ENCODE measurements at regions not wholly inside any gene's neighbourhood (a gene's known extent, or its start where the extent isn't known, plus 50 kb on each side); places are given as distances from the start of the nearest gene placed in this dataset.

- DNase-seq (ENCODE audit: low read depth): no peak
- TF ChIP-seq CTCF (IDR thresholded peaks at IDR 0.05; ENCODE audit: low read depth, low read length, missing control alignments): no peak
- H3K4me3 ChIP-seq (ENCODE audit: low read depth, low read length): no peak overlapping the region
These were observed 203.1 kb upstream of the C14orf180 start for GRCh38 chr14:104376202-104377140.

- no peak for DNase-seq (ENCODE audit: low read depth)
- no peak overlapping the region for H3K4me3 ChIP-seq (ENCODE audit: low read depth, low read length)
- TF ChIP-seq CTCF (IDR thresholded peaks at IDR 0.05; ENCODE audit: low read depth, low read length, missing control alignments): no peak
These were observed 202.3 kb upstream of the C14orf180 start for GRCh38 chr14:104377256-104377655.

GRCh38 chr14:104378698-104379113 is 200.9 kb upstream of the C14orf180 start:
- H3K4me3 ChIP-seq (ENCODE audit: low read depth, low read length): no peak overlapping the region
- TF ChIP-seq CTCF (IDR thresholded peaks at IDR 0.05; ENCODE audit: low read depth, low read length, missing control alignments): no peak
- no peak for DNase-seq (ENCODE audit: low read depth)

- DNase-seq (ENCODE audit: low read depth): no peak
- no peak overlapping the region for H3K4me3 ChIP-seq (ENCODE audit: low read depth, low read length)
- no peak for TF ChIP-seq CTCF (IDR thresholded peaks at IDR 0.05; ENCODE audit: low read depth, low read length, missing control alignments)
These were observed 197.0 kb upstream of the C14orf180 start for GRCh38 chr14:104382361-104383087.

GRCh38 chr14:104383088-104383995 is 196.2 kb upstream of the C14orf180 start:
- no peak overlapping the region for H3K4me3 ChIP-seq (ENCODE audit: low read depth, low read length)
- DNase-seq (ENCODE audit: low read depth): no peak
- TF ChIP-seq CTCF (IDR thresholded peaks at IDR 0.05; ENCODE audit: low read depth, low read length, missing control alignments): no peak

GRCh38 chr14:104383996-104384775 is 195.4 kb upstream of the C14orf180 start:
- no peak for DNase-seq (ENCODE audit: low read depth)
- TF ChIP-seq CTCF (IDR thresholded peaks at IDR 0.05; ENCODE audit: low read depth, low read length, missing control alignments): no peak
- H3K4me3 ChIP-seq (ENCODE audit: low read depth, low read length): no peak overlapping the region

Data from GM12864 (cell line).